Suprapubic skin (tissue), 4 donors: ENCODE measurements at regions not wholly inside any gene's neighbourhood (a gene's known extent, or its start where the extent isn't known, plus 50 kb on each side); places are given as distances from the start of the nearest gene placed in this dataset.

ENCODE experiments used
- EP300 ChIP-seq: sonication (generic); formaldehyde crosslinking; IDR thresholded peaks from one replicate; pipeline ENCODE4 v1.6.1; 2017; ENCODE audit warnings: antibody characterized with exemption
- POLR2A ChIP-seq, 2 donors: fragments of 450-650 bp; IDR thresholded peaks; one replicate each; pipeline ENCODE4 v1.6.1; 2017; ENCODE audit warnings: antibody characterized with exemption in 2 of 2, mild to moderate bottlenecking in 2 of 2, moderate library complexity in 2 of 2
- POLR2AphosphoS5 ChIP-seq, 3 donors: sonication (generic); formaldehyde crosslinking; IDR thresholded peaks; one replicate each; pipeline ENCODE4 v1.6.1; 2017; ENCODE audit warnings: antibody characterized with exemption in 3 of 3
- TF ChIP-seq, protein P1 (sequence below), 2 donors: fragments of 200-600 bp in 1 of 2; fragments of 450-650 bp in 1 of 2; sonication (generic) in 1 of 2; IDR thresholded peaks; one replicate each; pipeline ENCODE4 v1.5.1; 2016 to 2019; ENCODE audit warnings: antibody characterized with exemption in 2 of 2, mild to moderate bottlenecking in 1 of 2, moderate library complexity in 1 of 2

DNA sequence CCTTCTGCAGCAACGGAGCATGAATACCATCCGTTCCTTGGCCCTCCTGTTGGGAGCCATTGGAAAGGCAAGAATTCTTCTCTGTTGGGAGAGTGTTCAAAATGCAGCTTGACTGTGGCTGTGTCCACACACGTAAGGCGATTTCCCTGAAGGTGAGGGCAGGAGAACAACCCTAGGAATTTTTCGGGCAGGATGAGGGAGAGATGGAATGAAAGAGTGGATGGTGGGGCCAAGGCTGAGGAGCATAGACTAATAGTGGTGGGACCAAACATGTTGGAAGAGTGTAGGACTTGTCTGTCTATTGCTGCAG is 924.9 kb downstream of the TBC1D22A start:
- TF ChIP-seq, protein P1, sequence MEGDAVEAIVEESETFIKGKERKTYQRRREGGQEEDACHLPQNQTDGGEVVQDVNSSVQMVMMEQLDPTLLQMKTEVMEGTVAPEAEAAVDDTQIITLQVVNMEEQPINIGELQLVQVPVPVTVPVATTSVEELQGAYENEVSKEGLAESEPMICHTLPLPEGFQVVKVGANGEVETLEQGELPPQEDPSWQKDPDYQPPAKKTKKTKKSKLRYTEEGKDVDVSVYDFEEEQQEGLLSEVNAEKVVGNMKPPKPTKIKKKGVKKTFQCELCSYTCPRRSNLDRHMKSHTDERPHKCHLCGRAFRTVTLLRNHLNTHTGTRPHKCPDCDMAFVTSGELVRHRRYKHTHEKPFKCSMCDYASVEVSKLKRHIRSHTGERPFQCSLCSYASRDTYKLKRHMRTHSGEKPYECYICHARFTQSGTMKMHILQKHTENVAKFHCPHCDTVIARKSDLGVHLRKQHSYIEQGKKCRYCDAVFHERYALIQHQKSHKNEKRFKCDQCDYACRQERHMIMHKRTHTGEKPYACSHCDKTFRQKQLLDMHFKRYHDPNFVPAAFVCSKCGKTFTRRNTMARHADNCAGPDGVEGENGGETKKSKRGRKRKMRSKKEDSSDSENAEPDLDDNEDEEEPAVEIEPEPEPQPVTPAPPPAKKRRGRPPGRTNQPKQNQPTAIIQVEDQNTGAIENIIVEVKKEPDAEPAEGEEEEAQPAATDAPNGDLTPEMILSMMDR (IDR thresholded peaks at IDR 0.05), result no peak
- no peak for TF ChIP-seq EP300
- no peak for TF ChIP-seq POLR2A (IDR thresholded peaks at IDR 0.05)
- TF ChIP-seq POLR2AphosphoS5 (IDR thresholded peaks at IDR 0.05), result no peak
